ENCODE measurements at regions not wholly inside any gene's neighbourhood (a gene's known extent, or its start where the extent isn't known, plus 50 kb on each side); places are given as distances from the start of the nearest gene placed in this dataset.

DNA sequence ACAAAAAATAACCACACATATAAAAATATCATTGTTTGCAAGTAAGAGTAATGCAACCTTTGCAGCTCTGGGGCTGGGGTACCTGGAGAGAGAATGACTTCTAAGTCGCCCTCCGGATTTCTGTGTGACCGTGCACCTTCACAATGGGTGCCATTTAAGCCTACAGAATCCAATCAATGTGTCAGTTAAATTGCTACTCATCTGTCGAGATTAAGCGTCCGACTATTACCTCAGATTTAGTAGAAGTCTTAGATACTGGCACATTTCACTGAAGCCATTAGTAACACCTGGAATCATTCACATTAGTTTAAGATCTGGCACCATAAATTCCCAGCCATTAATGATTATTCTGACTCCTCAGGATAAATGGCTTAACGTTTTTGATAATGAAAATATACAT lies 507.3 kb upstream of the MGMT start:
- H3F3A ChIP-seq (replicated peaks; ENCODE audit: insufficient read depth), result no peaks in the 10 kb centered on the region
- no peaks in the 10 kb centered on the region for H3K36me3 ChIP-seq (replicated peaks in 1 of 2; ENCODE audit: control insufficient read depth in 1 of 2, insufficient read depth in 2 of 2, low read length in 1 of 2)
- no peak overlapping the region for H2AFZ ChIP-seq (ENCODE audit: low read depth)
- CTCF ChIA-PET, result no interaction called here
- H3K4me3 ChIP-seq (ENCODE audit: low read depth in 2 of 2, low read length in 1 of 2), result no peak overlapping the region
- H3K4me1 ChIP-seq (ENCODE audit: control insufficient read depth in 1 of 2, insufficient read depth in 2 of 2, low read depth in 1 of 2, low read length in 1 of 2), result no peaks in the 10 kb centered on the region
- no peak overlapping the region for H3K9ac ChIP-seq
- no peaks in the 10 kb centered on the region for H3K79me2 ChIP-seq (ENCODE audit: insufficient read depth)
- no peaks in the 10 kb centered on the region for H3K9me2 ChIP-seq
- H4K20me1 ChIP-seq (ENCODE audit: insufficient read depth), result no peaks in the 10 kb centered on the region
- POLR2A ChIA-PET, result no interaction called here
- 61% methylated on average over 7 of the region's 7 CpGs for WGBS (ENCODE audit: low lambda C conversion rate)
- no peak overlapping the region for H3K27ac ChIP-seq (ENCODE audit: low read depth in 2 of 2, low read length in 1 of 2)
- H3K27me3 ChIP-seq (ENCODE audit: insufficient read depth), result no peaks in the 10 kb centered on the region
- no peak overlapping the region for H3K4me2 ChIP-seq
- DNase-seq, result no peak
- H3K9me3 ChIP-seq, result no peaks in the 10 kb centered on the region
- TF ChIP-seq, protein P1, sequence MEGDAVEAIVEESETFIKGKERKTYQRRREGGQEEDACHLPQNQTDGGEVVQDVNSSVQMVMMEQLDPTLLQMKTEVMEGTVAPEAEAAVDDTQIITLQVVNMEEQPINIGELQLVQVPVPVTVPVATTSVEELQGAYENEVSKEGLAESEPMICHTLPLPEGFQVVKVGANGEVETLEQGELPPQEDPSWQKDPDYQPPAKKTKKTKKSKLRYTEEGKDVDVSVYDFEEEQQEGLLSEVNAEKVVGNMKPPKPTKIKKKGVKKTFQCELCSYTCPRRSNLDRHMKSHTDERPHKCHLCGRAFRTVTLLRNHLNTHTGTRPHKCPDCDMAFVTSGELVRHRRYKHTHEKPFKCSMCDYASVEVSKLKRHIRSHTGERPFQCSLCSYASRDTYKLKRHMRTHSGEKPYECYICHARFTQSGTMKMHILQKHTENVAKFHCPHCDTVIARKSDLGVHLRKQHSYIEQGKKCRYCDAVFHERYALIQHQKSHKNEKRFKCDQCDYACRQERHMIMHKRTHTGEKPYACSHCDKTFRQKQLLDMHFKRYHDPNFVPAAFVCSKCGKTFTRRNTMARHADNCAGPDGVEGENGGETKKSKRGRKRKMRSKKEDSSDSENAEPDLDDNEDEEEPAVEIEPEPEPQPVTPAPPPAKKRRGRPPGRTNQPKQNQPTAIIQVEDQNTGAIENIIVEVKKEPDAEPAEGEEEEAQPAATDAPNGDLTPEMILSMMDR (IDR thresholded peaks at IDR 0.05), result no peak
- TF ChIP-seq MEF2A (IDR thresholded peaks at IDR 0.05; ENCODE audit: borderline replicate concordance, low read depth) (no peak), GATA2 (CRISPR knock-in tag; IDR thresholded peaks at IDR 0.05) (no peak), NRF1 (IDR thresholded peaks at IDR 0.05; ENCODE audit: low read depth, low read length) (no peak), EZH2phosphoT487 (IDR thresholded peaks at IDR 0.05; ENCODE audit: borderline replicate concordance, low read depth) (no peak), TCF12 (IDR thresholded peaks at IDR 0.05) (no peak), NFIC (IDR thresholded peaks at IDR 0.05; ENCODE audit: borderline replicate concordance) (no peak), ZBTB33 (IDR thresholded peaks at IDR 0.05; ENCODE audit: borderline replicate concordance, low read depth) (no peak), RXRA (IDR thresholded peaks at IDR 0.05; ENCODE audit: borderline replicate concordance, low read depth) (no peak), IRF3 (IDR thresholded peaks at IDR 0.05; ENCODE audit: low read depth, low read length) (no peak), SMC3 (IDR thresholded peaks at IDR 0.05; ENCODE audit: low read depth, low read length) (no peak), TEAD4 (IDR thresholded peaks at IDR 0.05; ENCODE audit: borderline replicate concordance, insufficient read depth) (no peak)
- TF ChIP-seq, protein P2, sequence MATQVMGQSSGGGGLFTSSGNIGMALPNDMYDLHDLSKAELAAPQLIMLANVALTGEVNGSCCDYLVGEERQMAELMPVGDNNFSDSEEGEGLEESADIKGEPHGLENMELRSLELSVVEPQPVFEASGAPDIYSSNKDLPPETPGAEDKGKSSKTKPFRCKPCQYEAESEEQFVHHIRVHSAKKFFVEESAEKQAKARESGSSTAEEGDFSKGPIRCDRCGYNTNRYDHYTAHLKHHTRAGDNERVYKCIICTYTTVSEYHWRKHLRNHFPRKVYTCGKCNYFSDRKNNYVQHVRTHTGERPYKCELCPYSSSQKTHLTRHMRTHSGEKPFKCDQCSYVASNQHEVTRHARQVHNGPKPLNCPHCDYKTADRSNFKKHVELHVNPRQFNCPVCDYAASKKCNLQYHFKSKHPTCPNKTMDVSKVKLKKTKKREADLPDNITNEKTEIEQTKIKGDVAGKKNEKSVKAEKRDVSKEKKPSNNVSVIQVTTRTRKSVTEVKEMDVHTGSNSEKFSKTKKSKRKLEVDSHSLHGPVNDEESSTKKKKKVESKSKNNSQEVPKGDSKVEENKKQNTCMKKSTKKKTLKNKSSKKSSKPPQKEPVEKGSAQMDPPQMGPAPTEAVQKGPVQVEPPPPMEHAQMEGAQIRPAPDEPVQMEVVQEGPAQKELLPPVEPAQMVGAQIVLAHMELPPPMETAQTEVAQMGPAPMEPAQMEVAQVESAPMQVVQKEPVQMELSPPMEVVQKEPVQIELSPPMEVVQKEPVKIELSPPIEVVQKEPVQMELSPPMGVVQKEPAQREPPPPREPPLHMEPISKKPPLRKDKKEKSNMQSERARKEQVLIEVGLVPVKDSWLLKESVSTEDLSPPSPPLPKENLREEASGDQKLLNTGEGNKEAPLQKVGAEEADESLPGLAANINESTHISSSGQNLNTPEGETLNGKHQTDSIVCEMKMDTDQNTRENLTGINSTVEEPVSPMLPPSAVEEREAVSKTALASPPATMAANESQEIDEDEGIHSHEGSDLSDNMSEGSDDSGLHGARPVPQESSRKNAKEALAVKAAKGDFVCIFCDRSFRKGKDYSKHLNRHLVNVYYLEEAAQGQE (IDR thresholded peaks at IDR 0.05; ENCODE audit: low read depth, low read length), result no peak
